NCI-H2107 treated with DMSO at 0.1 percent for 48 hours (cell line): ENCODE measurements at regions not wholly inside any gene's neighbourhood (a gene's known extent, or its start where the extent isn't known, plus 50 kb on each side); places are given as distances from the start of the nearest gene placed in this dataset.
"Not testable (repeated sequence)": the region's sequence is repeated elsewhere in the genome, so short reads cannot be mapped to it uniquely, and the experiment has no call there.

Experiments
- DNase-seq: peaks from one replicate; lab custom pipeline; 2025; ENCODE audit not compliant: unreplicated experiment; lab: John Stamatoyannopoulos, UW

- no peak for DNase-seq
Measured at GRCh38 chr16:25464058-25464457, 206.4 kb upstream of the ZKSCAN2 start.

- no peak for DNase-seq
Measured at GRCh38 chr16:25449802-25450201, 192.2 kb upstream of the ZKSCAN2 start.

DNA sequence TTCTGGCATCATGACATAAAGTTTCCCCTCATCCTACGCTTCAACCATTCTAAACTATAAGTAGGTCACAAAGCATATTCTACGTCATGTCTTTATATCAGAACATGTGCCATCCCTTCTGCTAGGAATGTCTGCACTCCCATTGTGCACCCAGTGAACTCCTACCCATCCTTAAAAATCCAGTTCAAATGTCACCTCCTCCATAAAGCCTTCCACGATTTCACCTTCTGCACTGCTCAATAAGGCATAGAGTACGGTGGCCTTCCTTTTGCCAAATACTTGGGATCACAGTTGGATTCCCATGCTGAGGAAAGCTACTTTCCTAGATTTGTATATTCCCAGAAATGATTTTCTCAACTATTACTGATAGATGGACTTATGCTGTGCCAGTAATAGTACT lies 186.3 kb upstream of the ZKSCAN2 start:
- no peak for DNase-seq

DNA sequence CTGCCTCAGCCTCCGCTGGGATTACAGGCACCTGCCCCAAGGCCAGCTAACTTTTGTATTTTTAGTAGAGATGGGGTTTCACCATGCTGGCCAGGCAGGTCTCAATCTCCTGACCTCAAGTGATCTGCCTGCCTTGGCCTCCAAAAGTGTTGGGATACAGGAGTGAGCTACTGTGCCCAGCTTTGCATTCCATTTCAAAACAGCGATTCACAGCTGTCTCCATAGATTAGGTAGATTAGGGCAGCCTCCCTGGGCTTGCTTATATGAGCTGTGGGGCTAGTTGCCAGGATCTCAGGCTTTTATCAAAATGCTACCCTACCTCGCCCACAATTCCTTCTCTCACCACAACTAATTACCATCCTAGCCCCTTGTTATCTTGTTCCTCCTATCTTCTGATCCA lies 176.4 kb upstream of the ZKSCAN2 start:
- DNase-seq, result no peak

GRCh38 chr16:25433388-25433787 lies 175.7 kb upstream of the ZKSCAN2 start:
- no peak for DNase-seq

- no peak for DNase-seq
Measured at GRCh38 chr16:25431472-25431871, 173.8 kb upstream of the ZKSCAN2 start.

GRCh38 chr16:25426829-25427228 lies 169.2 kb upstream of the ZKSCAN2 start:
- no peak for DNase-seq

DNA sequence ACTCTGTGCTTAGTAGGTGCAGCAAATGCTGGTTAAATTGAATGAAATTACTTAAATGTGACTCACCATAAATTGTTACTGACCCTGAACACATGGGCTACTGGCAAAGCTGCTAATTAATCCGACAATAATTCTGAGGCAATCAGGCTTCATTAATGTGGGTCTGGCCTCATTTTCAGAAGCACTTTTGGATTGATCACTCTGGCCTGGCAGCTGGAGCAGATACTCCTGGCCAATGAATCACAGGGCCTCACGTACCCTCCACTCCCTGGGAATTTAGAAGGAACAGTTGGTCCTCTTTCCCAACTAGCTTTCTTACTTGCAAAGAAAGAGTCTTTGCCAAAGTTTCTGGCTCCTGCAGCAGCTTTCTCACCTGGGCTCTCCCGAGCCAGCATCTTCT lies 162.0 kb upstream of the ZKSCAN2 start:
- no peak for DNase-seq

- DNase-seq, result no peak
Measured at GRCh38 chr16:25419153-25419552, 161.5 kb upstream of the ZKSCAN2 start.

DNA sequence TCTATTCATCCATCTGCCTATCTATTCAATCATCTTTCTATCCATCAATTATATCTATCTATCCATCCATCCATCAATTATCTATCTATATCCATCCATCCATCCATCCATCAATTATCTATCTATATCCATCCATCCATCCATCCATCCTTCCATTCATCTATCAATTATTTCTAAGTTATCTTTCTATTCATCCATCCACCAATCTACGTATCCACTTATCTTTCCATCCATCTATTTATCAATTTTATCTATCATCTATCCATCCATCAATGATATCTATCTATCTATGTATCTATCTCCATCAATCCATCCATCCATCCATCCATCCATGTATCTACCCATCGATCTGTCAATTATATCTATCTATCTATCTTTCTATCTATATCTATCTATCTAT lies 158.4 kb upstream of the ZKSCAN2 start:
- no peak for DNase-seq

DNA sequence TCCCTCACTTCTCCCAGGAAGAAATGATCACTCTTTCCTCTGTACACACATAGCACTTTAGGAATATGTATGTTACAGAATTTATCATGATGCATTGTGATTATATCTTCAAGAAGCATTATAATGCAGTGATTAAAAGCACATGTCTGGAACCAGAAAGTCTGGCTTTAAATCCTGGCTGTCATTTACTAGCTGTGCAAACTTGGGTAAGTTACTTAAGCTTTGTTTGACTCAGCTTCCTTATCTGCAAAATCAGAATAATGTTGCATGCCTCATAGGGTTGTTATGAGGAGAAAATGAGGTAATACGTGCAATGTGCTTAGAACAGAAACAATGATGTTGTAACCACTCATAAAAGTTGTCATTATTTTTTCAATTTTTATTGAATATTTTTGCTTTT lies 156.3 kb upstream of the ZKSCAN2 start:
- DNase-seq, result no peak

DNA sequence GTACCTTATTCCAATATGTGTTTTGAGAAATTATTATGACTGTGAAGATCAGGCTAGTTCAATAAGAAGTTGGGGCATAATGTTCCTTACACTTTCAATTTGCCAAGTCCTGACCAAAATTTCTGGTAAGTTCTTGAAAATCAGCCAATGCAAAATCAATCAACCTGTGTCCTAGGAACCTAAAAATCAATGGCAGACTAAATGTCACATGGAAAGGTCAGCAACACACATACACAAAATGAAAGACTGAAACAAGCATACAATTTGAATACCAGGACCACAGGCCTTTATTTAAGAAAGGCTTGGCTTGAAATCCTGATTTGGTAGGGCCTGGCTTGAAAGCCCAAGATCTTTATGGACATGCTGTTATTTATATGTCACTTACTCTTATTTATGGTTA lies 155.5 kb upstream of the ZKSCAN2 start:
- DNase-seq, result no peak

DNA sequence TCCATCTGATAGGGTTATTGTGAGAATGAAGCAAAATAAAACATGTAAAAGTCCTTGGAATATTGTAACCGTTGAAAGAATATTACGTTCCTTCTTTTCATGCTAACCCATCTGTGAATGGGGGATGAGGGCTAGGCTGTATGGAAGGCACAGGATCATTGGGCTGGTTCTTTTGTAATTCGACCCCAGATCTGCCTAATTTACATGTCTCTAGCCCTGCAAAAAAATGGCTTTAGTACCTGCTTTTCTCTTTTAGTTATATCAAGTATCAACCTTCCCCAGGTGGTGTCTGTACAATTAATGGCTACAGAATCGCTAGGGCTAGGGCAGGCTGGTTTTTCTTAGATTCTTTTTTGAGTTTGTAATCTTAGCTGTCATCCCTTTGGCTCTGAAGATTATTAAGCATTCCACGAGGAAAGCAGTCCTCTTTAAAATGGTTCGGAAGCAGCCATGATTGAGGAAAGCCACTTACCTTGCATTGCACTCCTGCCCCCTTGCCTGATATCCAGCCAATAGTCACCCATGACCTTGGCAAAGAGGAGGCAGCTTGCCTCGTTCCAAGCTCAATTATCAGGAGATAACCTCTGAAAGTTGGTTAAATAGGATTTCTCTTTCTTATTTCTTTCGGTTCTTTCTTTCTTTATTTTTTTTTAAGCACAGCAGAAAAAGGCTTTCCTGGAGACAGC lies 153.9 kb upstream of the ZKSCAN2 start:
- peak; percentile 7 for DNase-seq

DNA sequence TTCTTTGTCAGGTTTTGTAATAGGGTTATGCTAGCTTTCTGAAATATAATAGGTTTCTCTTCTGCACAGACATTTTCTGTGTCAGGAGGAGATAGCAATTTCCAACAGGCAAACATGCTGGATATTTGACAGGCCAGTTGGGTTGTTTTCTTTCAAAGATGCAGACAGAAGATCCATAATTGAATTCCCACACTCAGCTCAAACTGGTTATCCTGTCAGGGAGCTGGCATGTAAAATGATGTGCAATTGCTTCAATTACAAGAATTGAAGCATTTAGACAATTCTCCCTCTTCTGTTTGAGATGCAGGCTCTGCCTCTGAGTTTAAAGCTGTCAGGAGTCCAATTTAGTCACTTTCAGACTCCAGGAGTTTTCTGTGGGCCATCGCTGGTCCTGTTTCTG lies 146.2 kb upstream of the ZKSCAN2 start:
- no peak for DNase-seq

DNA sequence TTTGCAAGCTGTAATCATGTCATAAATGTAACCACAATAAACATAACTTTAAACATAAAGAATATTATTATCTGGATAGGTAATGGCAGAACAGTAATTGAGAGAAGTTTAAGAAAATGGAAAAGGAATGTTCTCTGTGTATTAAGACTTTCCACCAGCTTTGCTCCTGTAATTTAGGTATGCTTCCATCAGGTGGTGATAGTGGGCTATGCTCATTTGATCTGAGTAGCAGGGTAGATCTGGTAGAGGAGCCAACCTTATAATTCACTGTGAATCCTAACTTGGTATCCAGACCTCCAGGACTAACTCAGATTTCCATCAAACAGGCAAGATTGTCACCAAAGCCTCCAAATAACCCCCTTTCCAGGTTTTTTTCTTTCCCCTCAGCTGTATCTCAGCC lies 137.9 kb upstream of the ZKSCAN2 start:
- no peak for DNase-seq

DNA sequence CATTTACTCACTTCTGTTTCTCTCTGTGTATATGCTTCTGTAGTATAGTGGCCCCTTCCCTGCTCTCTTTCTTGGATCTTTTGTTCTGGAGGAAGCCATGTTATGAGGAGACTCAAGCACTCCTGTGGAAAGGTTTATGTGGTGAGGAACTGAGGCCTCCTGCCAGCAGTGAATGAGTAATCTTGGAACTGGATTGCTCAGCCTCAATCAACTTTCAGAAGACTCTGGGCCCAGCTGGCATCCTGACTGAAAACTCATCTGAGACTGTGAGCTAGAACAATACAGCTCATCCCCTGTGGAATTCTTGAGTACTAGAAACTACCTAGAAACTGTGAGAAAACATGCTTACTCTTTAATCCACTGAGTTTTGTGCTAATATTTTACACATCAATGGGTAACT lies 133.1 kb upstream of the ZKSCAN2 start:
- no peak for DNase-seq

GRCh38 chr16:25374556-25374955 lies 116.9 kb upstream of the ZKSCAN2 start:
- DNase-seq, result no peak

DNA sequence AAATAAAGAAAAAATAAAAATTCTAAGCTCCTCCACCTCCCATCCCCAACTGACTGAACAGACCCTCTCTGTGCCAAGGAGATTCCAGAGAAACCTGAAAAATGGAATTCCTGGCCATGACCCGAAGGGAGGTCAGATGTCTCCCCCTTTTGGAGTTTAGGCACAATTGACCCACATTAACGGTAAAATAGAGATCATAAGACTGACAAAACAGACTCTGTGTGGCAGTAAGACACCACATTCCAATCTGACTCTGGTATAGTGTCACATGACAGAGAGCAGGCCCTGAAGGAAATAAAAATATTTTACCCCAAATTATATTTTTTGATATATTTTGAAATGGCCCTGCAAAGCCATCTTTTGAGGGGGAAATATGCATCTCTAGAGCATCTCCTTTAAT lies 115.1 kb upstream of the ZKSCAN2 start:
- DNase-seq, result no peak

GRCh38 chr16:25371342-25371741 lies 113.7 kb upstream of the ZKSCAN2 start:
- DNase-seq, result no peak

DNA sequence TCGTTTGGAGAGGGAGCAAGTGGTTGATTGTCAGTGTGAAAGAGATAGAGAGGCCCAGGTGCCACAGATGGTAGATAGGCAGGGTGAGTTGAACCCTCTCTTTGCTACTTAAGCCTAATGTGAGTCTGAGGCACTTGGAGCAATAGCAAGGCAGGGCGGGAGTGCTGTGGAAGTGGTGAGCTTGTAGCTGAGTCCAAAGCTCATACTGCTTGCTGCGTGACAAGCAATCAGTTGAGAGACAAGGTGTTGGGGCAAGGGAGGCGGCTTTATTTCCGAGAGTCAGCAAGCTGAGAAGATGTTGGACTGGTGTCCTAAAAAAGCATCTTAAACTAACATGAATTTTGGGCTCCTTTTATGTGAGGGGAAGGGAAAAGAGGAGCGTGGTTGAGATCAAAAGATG lies 112.9 kb upstream of the ZKSCAN2 start:
- DNase-seq, result no peak

DNA sequence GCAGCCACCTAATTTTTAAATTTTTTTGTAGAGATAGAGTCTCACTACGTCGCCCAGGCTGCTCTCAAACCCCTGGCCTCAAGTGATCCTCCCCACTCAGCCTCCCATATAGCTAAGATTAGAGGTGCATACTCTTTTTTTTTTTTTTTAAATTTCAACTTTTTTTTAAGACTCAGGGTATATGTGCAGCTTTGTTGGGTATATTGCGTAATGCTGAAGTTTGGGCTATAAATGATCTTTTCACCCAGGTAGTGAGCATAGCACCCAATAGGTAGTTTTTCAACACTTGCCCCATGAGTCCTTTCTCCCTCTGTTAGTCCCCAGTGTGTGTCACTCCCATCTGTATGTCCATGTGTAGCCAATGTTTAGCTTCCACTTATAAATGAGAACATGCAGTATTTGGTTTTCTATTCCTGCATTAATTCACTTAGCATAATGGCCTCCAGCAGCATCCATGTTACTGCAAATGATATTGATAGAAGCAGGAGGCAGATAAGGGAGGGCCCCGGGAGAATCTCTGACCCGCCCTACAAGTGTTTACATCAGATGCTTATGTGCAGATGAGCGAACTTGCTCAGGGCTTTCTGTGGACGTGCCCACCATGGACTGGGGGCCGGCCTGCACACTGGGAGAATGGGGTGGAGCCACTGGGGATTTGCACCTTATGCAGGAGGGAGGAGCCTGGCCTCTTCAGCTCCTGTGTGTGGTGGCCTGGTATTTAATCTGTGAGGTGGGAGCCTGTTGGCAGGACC lies 110.3 kb upstream of the ZKSCAN2 start:
- no peak for DNase-seq

- no peak for DNase-seq
Measured at GRCh38 chr16:25366078-25366477, 108.4 kb upstream of the ZKSCAN2 start.

DNA sequence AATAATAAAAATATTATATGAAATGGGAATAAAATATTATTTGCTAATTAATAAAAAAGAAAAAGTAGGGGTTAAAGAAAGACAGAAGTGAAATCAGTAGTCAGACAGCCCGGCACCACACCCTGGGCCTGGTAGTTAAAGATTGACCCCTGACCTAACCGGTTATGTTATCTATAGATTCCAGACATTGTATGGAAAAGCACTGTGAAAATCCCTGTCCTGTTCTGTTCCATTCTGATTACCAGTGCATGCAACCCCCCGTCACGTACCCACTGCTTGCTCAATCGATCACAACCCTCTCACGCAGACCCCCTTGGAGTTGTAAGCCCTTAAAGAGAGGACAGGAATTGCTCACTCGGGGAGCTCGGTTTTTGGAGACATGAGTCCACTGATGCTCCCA lies 101.9 kb upstream of the ZKSCAN2 start:
- not testable (repeated sequence) for DNase-seq
